GM18858 (cell line): ENCODE measurements at regions not wholly inside any gene's neighbourhood (a gene's known extent, or its start where the extent isn't known, plus 50 kb on each side); places are given as distances from the start of the nearest gene placed in this dataset.
"Not testable (repeated sequence)": the region's sequence is repeated elsewhere in the genome, so short reads cannot be mapped to it uniquely, and the experiment has no call there.

ENCODE experiments used
- ATAC-seq: cut with Tn5 transposase; IDR thresholded peaks from one replicate; pipeline ENCODE4 v1.9.1; 2021; ENCODE audit not compliant: unreplicated experiment

DNA sequence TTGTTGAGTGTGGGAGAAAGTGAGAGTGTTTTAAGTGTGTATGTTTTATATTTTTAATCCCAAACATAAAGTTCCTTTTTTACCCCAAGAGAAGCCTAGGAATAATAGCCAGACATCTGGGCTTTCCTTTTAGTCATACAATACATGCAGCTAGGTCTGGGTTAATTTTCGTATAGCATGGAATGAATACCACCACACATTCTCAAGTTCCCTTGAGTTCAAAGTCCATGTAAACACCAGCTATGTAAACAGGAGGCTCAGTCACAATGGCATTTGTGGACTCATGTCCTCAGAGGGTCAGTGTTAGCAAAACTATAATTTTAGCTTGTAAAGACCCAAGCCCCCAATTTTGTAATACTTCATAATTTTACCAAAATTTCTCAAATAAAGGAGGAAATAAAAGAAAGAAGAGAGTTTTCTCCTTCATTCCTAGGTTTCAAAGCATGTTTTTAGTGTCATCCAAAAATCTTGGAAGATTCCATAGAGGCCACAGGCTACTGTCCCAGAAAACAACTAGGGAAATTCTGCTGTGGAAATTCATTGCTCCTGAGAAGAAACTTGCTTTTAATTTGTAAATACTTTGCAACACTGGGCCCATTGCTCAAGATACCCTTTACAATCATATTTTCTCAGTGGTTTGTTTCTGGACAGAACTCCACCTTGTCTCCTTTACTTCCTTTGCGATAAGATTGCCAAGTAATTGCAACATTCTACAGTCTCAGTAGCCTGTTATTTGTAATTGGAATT, 671.2 kb downstream of the COL12A1 start:
- no peak for ATAC-seq

DNA sequence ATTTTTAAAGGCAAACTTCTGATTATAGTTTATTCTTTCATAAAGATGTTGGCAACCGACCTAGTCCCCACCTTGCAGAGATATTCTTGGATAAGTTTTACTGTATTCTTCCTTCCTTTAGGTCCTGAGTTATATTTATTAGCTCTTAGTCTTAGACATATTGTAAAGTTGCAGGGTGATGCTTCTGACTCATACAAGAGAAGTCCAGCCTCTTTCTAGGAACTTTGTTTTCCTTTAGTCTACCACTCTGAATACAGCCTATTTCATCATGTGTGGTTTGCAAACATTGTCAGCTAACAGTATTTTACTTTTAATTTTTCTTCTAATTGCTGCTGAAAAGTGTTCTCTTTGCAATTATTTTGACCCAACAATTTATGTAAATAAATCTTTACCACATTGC, 686.7 kb downstream of the COL12A1 start:
- no peak for ATAC-seq

DNA sequence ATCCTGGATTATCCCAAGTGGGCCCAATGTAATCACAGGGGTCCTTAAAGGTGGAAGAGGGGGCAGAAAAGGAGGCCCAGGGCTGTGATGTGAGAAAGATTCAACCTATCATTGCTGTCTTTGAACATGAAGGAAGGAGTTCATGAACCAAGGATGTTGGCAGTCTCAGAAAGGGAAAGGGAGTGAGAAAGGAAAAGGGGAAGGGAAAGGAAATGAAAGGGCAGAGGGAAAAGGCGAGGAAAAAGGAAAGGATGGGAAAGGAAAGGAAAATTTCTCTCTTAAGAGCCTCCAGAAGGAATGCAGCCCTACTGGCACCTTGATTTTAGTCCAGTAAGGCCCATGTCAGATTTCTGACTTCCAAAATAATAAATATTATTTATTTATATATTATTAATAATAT, 687.8 kb downstream of the COL12A1 start:
- ATAC-seq = no peak

DNA sequence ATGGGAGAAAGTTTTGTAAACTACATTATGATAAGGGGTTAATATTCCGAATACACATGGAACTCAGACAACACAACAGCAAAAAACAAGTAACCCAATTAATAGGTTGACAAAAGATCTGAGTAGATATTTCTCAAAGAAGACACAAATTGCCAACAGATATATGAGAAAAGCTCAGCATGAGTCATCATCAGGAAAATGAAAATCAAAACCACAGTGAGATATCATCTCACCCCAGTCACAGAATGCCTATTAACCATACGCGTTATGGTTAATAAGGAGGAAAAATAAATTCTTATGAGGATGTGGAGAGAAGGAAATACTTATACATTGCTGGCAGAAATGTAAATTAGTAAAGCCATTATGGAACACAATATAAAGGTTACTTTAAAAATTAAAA, 695.0 kb downstream of the COL12A1 start:
- no peak for ATAC-seq

DNA sequence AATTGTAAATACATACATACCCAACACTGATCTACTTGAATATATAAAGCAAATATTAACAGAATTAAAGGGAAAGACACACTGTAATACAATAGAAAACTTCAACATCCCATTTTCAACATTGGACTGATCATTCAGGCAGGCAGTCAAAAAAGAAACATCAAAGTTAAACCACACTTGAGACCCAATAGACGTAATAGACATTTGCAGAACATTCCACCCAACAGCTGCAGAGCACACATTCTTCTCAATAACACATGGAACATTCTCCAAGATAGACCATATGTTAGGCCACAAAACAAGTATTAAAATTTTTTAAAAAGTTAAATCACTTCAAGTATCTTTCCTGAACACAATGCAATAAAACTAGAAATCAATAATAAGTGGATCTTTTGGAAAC, 698.2 kb downstream of the COL12A1 start:
- ATAC-seq = no peak

DNA sequence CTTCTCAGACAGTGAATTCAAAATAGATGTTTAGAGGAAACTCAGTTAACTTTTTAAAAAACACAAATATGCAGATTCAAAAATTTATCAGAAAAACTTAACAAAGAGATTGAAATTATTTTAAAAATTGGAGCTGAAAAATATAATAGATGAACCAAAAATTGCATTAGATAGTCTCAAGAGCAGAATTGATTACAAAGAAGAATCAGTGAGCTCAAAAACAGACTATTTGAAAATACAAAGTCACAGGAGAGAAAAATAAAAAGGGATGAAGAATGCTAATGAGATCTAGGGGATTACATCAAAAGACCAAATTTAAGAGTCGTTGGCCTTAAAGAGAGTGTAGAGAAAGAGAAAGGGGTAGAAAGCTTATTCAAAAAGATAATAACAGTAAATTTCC, 700.5 kb downstream of the COL12A1 start:
- no peak for ATAC-seq

DNA sequence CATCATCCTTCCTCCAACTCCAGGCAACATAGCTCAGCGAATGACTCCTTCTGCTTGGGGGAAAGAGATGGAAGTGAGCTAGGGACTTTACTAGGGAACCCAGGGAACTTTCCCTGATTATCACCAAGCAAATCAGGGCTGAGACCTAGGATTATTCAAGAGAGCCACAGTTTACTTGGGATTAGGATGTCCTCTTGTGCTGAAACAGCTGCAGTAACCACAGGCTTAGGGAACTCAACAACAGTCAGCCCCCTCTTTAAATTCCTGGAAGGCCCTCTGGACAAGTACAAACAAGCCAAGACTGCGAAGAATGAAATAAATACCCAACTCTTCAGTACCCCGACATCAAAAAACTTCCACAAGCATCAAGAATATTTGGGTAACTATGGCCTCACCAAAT, 700.9 kb downstream of the COL12A1 start:
- ATAC-seq = no peak

DNA sequence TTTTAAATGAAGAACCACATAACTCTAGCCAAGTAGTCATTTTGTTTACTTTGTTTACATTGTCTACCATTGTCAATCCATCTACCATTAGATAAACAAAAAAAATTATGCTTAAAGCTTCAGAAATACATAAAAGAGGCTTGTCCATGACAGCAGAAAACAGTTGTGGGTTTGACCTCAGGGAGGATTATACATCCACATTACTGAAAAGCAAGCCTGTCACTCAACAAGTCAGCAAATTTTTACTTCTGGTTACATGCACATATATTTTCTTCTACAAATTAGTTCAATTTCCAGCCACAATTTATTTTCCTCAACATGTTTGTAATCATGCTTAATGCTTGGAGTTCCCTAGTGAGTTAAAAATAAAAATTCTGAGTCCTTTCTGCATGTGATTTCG, 713.3 kb downstream of the COL12A1 start:
- no peak for ATAC-seq

DNA sequence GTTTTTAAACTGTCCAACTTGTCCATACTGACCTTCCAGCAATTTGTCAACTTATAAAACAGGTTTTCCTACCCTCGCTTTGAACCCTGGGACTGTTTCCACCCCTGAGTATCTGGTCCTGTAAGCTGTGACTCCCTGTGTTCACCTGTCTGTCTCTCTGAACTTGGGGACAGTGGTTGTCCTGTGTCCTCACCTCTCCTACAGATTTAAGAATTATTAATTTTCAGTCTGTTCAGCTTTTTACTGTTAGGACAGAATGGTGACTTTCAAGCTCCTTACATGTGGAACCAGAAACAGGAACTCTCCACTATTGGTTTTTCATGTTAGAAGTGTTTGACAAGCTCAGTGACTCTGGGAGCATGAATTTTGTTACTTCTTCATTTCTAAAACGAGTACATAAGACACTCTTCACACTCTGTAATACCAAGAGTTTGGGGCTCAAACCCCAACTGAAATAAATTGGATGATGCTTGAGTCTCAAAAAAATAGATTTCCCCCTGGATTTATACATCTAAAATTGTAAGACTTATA, 713.9 kb downstream of the COL12A1 start:
- no peak for ATAC-seq

DNA sequence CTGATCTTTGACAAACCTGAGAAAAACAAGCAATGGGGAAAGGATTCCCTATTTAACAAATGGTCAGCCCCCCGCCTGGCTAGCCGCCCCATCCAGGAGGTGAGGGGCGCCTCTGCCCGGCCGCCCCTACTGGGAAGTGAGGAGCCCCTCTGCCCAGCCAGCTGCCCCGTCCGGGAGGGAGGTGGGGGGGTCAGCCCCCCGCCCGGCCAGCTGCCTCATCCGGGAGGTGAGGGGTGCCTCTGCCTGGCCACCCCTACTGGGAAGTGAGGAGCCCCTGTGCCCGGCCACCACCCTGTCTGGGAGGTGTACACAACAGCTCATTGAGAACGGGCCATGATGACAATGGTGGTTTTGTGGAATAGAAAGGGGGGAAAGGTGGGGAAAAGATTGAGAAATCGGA, 717.1 kb downstream of the COL12A1 start:
- ATAC-seq = not testable (repeated sequence)

DNA sequence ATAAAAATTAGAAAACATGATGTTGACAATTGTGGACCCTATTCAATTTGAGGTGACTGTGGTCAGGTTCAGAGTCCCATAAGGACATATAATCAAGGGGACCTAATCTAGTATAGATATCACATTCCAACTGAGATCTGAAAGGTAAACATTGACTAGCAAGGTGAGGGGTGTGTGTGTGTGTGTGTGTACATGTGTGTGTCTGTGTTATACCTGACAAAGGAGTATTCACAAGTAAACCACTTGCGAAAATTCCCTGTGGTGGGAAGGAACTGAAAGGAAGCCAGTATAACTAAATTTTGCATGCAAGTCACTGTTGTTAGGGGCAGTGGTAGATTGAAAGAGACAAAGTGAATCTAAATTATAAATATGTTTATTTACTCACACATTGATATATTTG, 723.7 kb downstream of the COL12A1 start:
- no peak for ATAC-seq

DNA sequence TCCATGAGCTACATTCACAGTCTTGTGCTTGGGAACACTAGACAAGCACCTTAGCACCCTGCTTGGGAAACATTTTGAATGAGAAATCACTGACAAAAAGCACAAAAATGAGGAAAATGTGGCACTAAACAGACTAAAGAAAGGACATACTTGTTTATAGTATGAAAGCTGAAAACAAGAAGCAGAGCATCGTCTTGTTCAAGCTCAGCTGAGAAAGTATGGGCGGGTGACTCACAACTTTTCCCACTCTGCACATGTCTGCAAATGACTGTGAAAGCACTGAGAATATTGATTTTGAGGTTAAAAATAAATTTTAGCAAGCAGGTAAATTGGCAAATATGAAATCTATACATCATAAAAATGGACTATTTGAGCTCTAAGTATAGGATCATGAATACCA, 725.3 kb downstream of the COL12A1 start:
- ATAC-seq = no peak

DNA sequence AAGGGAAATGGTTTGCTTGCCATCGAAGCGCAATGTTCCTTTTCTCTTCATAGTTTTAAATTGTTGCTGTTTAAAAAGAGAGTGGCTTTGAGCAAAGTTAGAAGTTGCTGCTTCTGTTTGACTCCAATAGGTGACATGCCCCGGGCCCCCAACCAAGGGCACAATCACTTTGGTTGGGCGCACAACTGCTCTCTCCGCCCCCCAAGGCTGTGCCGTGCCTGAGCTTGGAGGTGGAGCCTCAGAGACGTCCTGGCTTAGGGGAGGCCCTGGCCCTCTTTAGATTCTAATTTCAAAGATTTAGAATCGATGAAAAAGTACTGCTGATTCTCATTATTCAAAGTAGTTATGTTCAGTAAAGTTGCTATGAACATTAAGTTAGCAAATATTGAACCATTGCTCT, 725.9 kb downstream of the COL12A1 start:
- ATAC-seq = no peak

DNA sequence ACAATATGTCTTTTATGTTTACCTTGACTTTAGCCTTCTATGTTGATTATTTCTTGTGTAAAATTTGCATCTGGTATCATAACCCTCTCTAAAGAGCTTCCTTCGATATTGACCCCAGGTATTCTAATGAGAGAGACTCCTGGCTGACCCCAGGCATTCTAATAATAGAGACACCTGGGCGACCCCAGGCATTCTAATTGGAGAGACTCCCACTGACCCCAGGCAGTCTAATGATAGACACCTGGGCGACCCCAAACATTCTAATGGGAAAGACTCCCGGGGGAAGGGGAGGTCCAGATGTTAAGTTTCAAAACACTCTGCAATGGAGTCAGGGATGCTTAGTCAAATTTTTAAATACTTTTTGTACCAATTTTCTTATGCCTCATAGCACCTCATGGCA, 726.4 kb downstream of the COL12A1 start:
- no peak for ATAC-seq

DNA sequence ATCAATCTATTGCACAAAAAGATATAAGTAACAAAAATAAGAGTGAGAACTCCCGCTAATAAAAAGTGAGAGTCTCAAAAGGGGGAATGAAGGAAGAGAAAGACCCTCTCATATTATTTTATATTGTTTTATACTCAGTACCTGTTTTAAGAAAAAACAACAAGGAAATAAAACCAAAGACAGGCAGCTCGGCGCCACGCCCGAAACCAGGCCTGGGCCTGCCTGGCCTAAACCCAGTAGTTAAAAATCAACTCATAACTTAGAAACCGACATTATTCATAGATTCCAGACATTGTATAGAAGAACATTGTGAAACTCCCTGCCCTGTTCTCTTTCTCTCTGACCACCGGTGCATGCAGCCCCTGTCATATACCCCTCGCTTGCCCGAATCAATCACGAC, 731.8 kb downstream of the COL12A1 start:
- not testable (repeated sequence) for ATAC-seq

DNA sequence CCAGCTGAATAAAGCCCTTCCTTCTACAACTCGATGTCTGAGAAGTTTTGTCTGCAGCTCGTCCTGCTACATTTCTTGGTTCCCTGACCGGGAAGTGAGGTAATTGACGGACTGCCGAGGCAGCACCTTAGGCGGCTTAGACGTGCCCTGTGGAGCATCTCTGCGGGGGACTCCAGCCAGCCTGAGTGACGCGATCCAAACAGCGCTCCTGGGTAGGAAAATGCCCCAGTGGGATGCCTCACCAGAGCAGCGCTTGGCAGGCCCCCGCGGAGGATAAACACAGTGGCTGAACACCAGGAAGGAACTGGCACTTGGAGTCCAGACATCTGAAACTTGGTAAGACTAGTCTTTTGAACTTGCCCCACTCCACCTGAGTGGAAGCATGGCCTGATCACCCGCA, 737.3 kb downstream of the COL12A1 start:
- not testable (repeated sequence) for ATAC-seq

DNA sequence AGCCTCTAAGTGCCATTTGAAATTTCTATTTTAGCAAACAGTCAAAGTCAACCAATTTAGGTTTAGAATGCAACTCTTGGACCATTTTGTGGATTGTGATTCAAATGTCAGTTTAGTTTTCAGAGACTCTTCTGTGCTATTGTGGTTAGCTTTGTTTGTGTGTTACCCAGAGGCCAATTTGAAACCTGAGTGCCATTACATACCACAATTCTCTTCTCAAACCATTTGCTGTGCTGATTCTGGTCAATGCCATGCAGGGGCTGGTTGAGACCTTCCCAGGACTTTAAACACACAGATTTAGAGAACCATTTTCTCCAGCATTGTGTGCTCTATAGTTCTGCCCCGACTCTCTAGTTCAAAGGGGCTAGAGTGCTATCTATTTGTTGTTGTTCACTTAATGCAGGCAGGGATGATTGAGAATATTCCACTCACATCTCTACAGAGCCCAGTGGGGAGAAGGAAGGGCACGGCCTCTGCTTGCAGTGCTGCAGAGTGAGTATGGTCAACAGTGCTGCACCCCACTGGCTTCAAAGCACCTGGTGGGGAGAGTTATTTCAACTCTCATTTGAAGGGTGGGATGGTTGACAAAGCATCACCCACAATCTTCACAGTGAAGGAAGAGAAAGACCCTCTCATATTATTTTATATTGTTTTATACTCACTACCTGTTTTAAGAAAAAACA, 738.2 kb downstream of the COL12A1 start:
- ATAC-seq = no peak

DNA sequence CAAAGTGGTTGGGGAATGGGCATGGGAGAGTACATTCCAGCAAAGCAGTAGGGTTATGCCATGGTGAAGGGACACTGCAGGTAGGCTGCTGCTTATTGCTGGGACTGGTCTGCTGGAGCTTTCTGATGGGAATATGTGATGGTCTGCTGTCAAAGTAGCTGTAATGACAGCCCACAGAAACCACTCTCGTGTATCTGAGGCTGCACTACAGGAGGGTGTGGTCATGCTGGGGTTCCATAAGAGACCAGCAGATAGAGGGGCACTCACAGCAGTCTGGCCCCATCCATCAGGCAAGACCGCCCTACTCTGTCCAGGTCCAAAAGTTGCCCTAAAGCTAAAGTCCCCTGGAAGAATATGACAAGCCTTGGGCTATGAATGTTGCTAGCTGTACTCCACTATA, 739.3 kb downstream of the COL12A1 start:
- no peak for ATAC-seq

DNA sequence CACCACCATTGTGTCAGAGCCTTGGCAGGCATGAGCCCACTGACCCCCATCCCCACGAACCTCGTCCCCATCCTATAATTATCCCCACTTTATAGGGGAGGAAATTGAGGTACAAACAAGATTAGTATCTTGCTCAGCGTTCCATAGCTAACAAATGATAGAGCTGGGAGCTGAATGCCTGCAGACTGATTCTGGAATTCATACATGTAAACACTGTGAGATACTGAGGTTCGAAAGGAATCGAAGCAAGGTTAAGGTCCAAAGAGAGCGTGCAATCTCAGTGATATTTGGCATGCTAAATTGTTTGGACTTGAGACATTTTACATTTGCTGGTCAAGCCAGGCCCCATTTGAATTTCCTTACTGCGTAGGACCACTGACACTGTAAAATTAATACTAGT, 746.6 kb downstream of the COL12A1 start:
- ATAC-seq = no peak

DNA sequence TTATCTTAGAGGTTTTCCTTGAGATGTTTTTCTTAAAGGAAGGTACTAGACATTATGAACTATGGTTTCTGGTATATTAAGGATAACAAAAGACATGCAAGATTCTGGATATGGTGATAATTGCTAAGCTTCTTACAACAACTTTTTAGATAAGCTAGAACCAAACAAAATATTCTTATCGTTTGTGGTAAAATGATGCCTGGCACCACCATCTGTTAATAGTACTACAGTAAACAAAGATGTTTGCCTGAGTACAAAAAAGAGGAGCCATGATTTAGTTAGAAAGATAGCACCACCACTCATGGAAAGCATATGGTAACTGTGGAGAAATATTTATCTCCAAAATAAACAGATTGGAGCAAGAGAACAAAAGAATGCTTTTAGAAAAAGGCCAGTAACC, 747.3 kb downstream of the COL12A1 start:
- ATAC-seq = no peak

DNA sequence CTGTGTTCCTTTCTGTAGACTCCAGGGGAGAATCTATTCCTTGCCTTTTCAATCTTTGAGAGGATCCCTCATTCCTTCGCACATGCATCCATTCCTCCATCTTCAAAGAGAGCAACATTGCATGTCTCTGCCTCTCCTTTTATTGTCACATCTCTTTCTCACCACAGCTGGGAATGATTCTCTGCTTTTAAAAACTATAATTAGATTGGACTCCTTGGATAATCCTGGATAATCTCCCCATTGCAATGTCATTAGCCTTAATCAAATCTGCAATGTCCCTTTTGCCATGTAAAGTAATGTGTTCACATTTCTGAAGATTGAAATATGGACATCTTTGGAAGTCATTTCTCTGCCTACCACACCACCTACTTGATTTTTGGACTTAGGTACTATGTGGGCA, 750.1 kb downstream of the COL12A1 start:
- no peak for ATAC-seq

DNA sequence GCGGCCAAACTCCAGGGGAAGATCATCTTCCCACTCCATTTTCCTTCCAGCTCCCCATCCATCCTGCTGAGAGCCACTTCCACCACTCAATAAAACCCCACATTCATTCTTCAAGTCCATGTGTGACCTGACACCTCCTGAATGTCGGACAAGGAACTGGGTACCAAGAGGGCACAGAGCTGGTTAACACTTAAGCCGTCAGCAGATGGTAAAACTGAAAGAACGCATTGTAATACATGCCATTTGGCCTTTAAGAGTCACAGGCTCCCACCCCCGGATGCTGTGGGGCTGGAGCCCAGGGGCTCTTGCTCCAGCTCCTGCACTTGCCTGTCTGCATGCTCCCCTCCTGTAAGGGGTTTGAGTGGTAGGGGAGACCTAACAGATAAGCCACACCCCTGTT, 753.9 kb downstream of the COL12A1 start:
- ATAC-seq = no peak

DNA sequence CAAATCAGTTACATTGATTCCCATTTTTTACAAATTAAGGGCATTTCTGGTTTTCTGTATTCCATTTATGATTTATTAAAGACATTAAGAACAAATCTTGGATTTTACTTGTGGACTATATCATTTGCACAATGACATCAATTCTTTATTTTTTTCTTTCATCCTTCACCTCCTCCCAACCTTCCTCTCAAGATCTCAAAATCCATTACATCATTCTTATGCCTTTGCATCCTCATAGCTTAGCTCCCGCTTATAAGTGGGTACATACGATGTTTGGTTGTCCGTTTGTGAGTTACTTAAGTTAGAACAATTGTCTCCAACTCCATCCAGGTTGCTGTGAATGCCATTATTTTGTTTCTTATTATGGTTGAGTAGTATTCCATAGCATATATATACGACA, 752.8 kb downstream of the CD109 start:
- ATAC-seq = no peak
